ENCODE measurements at regions not wholly inside any gene's neighbourhood (a gene's known extent, or its start where the extent isn't known, plus 50 kb on each side); places are given as distances from the start of the nearest gene placed in this dataset.
"Not testable (repeated sequence)": the region's sequence is repeated elsewhere in the genome, so short reads cannot be mapped to it uniquely, and the experiment has no call there.

DNA sequence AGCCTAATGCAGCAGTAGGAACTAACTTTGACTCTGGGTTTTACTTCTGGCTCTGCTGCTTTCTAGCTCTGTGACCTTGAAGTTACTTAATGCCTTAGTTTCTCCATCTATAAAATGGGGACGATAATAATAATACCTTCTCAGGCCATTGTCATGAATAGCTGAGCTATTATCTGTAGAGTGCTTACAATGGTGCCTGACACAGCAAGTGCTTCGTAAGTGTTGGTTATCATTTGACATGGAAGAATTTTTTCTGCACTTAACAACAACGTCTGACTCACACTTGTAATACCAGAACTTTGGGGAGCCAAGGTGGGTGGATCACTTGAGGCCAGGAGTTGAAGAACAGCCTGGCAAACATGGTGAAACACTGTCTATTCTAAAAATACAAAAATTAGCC, 140.5 kb downstream of the ARL4A start:
- DNase-seq (ENCODE audit: low read depth): no peak

DNA sequence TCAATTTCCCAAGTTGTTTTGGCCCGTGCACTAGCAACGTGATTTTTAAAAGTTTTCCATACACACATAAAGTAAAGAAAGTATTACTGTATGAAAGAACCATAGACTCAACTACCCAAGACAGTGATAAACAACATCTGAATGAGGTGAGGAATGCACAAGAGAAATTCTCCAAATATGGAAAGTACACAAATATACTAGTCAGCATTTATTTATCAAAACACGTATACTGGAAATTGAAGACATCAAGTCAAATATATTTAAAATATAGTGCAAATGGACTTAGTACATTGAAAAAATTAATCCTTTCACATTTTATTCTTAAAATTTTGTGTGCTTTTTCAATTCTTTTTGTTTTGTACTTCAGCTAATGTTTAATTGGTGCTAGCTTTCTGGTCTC, 143.6 kb downstream of the ARL4A start:
- no peak for DNase-seq (ENCODE audit: low read depth)

DNA sequence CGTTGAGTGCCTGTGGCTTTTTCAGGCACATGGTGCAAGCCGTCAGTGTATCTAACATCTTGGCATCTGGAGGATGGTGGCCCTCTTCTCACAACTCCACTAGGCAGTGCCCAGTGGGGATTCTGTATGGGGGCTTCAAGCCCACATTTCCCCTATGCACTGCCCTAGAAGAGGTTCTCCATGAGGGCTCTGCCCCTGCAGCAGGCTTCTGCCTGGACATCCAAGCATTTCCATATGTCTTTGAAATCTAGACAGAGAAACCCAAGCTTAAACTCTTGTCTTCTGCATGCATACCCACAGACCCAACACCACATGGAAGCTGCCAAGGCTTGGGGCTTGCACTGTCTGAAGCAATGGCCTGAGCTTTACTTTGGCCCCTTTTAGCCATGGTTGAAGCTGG, 146.4 kb downstream of the ARL4A start:
- DNase-seq (ENCODE audit: low read depth): no peak

DNA sequence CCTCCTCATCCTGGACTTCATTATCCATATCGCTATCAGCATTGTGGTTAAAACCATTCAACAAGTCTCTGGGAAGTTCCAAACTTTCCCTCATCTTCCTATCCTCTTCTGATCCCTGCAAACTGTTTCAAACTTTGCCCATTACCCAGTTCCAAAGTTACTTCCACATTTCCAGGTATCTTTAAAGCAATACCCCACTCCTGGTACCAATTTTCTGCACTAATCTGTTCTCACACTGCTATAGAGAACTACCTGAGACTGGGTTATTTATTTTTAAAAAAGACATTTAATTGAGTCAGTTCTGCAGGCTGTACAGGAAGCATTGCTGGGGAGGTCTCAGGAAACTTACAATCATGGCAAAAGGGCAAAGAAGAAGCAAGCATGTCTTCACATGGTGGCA, 147.3 kb downstream of the ARL4A start:
- DNase-seq (ENCODE audit: low read depth): no peak

DNA sequence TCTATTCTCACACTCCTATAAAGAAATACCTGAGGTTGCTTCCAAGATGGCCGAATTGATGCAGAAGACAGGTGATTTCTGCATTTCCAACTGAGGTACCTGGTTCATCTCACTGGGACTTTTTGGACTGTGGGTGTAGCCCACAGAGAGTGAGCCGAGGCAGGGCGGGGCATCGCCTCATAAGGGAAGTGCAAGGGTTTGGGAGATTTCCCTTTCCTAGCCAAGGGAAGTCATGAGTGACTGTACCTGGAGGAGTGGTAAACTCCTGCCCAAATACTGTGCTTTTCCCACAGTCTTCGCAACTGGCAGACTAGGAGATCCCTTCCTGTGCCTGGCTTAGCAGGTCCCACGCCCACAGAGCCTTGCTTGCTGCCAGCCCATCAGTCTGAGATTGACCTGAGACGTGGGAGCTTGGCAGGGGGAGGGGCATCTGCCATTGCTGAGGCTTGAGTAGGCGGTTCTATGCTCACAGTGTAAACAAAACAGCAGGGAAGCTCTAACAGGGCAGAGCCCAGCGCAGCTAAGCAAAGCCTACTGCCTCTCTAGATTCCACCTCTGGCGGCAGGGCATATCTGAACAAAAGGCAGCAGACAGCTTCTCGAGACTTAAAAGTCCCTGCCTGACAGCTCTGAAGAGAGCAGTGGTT, 152.2 kb downstream of the ARL4A start:
- DNase-seq (ENCODE audit: low read depth): no peak

DNA sequence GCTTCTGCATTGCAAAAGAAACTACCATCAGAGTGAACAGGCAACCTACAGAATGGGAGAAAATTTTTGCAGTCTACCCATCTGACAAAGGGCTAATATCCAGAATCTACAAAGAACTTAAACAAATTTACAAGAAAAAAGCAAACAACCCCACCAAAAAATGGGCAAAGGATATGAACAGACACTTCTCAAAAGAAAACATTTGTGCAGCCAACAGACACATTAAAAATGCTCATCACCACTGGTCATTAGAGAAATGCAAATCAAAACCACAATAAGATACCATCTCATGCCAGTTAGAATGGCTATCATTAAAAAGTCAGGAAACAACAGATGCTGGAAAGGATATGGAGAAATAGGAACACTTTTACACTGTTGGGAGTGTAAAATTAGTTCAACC, 157.3 kb downstream of the ARL4A start:
- not testable (repeated sequence) for DNase-seq (ENCODE audit: low read depth)

DNA sequence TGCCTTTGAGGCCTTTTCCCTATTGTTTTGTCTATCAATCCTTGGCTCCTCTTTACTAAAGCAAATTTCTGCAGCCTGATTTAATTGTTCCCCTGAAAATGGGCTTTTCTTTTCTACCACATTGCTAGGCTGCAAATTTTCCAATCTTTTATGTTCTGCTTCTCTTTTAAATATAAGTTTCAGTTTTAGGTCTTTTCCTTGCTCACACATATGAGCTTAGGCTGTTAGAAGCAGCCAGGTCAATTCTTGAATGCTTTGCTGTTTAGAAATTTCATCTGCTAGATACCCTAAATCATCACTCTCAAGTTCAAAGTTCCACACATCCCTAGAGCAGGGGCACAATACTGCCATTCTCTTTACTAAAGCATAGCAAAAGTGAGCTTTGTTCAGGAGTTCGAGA, 159.6 kb downstream of the ARL4A start:
- no peak for DNase-seq (ENCODE audit: low read depth)

DNA sequence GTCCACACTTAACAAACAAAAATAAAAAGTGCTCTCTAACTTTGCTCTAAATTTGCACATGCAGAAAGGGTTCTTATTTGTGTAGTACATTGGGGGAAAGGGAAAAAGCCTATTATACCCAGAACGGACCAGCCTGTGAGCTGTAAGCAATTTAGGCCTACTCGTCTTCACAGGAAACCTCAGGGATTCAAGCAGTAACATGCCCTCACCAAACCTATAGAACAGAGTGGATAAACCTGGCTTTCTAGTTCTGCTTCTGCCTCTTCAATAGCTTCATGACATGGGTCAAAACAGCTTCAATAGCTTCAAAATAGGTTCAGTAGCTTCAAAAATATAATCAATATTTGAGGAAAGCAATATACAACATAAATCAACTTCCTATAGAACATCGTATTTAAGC, 163.7 kb downstream of the ARL4A start:
- DNase-seq (ENCODE audit: low read depth): no peak

DNA sequence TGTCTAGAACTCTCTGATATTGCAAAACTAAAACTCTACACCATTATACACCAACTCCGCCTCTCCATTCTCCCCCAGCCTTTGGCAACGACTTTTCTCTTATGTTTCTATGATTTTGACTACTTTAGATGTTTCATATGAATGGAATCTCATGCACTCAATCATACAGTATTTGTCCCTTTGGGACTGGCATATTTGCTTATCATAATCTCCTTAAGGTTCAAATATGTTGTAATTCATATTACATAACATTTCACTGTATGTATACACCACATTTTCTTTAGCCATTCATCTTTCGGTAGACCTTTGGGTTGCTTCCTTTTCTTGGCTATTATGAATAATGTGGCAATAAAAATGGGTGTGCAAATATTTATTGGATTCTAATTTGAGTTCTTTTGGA, 164.4 kb downstream of the ARL4A start:
- no peak for DNase-seq (ENCODE audit: low read depth)

DNA sequence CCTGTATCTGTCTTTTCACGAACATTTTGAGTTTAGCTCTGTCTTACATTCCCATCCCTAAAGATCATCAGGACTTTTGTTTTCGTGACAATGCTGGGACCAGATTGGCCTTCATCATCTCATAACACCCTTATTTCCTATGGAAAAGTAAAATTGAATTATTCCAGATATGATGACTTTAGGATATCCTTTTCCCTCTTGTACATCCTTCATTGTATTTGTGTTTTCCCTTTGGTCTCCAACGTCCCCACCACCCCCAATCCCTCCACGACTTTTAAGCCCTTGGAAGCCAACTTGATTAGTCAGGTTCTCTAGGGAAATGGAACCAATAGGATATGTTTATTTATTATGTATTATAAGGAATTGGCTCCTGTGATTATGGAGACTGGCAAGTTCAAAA, 167.6 kb downstream of the ARL4A start:
- no peak for DNase-seq (ENCODE audit: low read depth)

DNA sequence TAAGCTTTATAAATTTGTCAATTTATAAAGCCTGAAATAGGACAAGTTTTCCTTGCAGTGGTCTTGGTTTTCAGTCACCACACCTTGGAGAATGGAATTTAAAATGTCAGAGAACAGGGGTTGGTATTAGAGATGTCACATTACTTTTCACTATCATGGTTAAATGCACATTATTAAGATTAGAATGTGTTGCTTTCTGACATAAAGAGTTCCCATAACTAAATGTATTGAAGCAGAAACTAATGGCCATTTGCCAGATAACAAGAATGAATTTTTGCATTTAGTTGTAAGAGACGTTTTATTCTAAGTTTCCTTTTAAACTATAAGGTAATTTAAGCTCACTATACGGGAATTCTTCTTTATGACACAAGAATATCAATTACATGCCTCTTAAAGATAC, 172.3 kb downstream of the ARL4A start:
- no peak for DNase-seq (ENCODE audit: low read depth)

DNA sequence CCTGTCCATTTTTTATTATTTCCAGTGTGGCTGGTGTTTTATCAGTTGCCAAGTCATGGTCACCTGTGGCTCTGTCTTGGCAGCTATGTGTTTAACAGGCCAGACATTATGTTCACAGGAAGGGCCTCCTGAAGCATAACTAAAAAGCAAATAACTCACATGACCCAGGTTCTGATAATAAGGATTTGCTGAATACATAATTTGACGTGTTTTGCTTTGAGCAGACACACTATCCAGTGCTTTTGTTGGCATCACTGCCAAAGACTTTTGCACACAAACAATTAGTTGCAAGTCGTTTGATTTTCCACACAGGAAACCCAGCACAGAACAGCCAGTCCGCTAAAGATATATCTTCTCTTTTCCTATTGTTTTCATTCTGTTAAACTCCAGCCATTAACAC, 173.6 kb downstream of the ARL4A start:
- DNase-seq (ENCODE audit: low read depth): no peak

DNA sequence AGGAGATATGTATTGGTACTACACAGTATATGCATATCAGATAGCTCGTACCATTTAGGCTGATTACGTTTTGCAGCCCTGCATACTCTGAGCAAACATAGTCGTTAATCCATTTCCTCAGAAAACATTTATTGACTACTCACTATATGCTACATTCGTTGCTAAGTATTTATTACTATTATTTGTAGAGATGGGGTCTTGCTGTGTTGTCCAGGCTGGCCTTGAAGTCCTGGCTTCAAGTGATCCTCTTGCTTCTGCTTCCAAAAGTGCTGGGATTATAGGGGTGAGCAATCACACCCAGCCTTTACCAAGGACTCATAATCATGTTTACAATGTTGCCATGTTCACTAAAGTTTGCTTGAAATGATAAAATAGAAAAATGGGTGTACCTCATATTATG, 174.7 kb downstream of the ARL4A start:
- DNase-seq (ENCODE audit: low read depth): no peak

DNA sequence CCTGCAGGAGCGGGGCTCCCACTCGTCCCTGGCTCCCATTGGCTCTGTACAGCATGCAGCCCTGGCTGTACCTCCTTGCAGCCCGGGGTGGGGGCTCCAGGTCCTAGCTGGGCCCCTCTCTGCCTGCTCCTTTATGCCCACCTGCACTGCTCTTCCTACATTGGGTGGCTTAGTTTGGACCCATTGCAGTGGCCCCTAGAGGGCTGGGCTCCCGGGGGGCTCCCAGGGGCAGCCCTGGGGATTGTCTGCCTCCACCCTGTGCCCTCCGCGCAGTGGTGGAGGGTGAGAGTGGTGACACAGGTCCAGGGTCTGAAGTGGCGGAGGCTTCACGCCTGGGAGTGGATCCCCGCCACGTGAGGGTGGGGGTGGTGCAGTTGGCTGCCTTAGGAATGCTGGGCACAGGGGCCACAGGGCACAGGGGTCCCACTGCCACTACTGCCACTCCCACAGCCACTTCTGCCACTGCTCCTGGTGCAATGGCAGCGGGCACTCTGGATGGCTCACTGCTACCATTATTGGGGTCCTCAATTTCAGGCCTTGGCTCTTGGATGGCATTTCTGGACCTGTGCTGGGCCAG, 177.1 kb downstream of the ARL4A start:
- DNase-seq (ENCODE audit: low read depth): no peak

DNA sequence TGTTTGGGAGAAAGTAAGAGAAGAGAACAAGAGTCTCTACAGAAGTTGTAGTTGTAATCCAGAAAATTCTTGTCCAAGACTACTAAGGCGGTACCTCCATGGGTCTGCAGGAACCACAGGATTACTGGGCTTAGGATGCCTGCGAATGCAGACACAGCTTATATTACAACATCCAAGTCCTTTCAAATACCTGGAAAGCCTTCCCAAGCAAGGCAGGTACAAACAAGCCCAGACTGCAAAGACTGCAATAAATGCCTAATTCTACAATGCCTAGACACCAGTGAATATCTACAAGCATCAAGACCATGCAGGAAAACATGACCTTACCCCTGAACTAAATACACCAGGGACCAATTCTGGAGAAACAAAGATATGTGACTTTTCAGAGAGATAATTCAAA, 178.2 kb downstream of the ARL4A start:
- DNase-seq (ENCODE audit: low read depth): no peak

DNA sequence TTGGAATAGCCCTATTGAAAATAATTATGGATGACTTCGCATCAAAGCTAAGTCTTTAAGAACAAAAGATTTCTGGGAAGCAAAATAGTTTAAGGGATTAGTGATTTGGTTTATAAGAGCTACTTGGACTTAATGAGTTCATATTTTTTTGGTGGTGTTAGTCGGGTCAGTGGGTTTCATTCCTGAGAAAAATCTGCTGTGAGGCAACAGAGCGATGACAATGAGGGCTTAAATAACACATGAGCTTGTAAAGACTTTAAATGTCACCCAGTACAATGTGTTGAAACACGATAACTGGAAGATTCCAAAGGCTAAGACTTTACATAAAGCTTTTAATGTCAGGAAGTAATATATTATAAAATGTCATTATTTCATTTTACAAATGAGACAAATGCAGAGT, 178.8 kb downstream of the ARL4A start:
- no peak for DNase-seq (ENCODE audit: low read depth)

DNA sequence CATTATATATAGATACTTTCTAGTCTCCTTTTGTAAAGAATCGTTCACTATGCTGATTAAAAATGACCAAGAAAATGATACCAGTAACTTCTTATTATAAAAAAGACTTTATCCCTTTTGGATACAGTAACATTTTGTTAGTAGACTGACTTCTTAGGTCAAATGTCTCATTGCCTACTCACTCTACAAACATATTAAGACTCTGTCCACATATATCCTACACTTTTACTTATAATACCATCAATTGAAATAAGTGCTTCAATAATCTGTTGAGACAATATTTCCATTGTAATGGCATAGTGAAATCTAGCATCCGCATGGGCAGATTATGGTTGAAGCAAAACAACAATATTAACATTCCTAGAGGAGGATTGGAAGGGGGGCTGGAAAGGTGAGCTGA, 180.6 kb downstream of the ARL4A start:
- no peak for DNase-seq (ENCODE audit: low read depth)

DNA sequence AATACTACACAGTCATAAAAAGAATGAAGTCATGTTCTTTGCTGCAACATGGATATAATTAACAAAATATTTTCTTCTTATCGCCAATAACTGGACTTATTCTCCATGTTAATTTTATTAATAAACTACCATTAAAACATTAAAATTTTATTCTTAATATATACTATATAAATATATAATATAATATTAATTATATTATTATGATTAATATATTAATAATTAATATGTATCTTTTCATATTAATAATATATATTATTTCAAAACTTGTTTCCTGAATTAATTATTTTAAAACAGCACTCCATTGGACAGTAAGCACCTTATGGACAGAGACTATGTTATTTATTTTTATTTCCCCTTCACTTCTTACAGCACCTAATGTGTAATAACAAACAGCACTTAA, 182.8 kb downstream of the ARL4A start:
- no peak for DNase-seq (ENCODE audit: low read depth)

DNA sequence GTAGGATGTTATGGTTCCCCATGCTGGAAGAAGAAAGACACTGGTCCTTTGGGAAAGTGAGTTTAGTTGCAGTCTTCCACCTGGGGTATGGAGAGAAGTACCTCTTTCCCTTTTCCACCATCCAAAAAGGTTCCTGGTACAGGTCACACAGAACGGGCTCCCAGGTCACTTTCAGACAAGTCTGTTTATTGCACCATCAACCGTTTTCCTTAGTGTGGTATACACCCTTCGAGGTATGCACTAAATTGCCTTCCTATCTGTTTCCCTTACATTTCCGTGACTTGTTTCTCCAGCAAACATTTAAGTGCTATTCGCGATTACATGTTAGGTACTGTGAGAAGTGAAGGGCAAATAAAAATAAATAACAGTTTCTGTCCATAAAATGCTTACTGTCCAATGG, 185.1 kb downstream of the ARL4A start:
- DNase-seq (ENCODE audit: low read depth): no peak

DNA sequence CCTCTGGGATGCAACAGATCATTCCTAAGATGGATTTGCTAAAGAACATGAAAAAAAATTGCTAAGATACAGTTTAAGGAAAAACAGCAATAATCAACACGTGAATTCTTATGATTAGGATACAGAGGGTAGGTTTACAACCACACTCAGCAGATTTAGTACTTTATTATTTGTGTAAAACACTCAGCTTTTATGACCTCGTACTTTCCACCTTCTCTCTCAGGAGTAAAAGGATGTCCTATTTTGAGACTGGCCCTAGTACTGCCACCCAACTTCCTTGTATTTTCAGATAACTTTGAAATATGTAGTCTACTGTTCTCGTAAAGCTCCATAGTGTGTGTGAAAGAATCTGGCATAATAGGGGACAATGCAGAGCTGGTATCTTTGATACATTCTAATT, 186.1 kb downstream of the ARL4A start:
- no peak for DNase-seq (ENCODE audit: low read depth)

DNA sequence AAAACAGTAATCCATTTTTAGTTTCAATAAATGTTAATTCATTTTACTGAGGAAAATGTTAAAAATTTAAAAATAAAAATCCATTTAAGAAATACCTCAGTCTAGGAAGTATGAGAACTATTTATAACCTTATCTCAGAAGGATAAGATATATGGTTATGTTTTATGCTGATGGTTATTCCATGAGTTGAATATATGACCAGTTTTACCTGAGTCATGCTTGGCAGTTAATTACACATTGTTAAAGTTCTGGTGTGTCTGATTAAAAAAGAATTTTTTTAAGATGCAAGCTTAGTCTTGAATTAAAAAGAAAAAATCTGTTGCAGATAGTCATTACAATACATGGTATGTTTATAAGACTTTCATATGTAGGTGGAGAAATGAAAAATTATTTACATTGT, 191.7 kb downstream of the ARL4A start:
- no peak for DNase-seq (ENCODE audit: low read depth)

DNA sequence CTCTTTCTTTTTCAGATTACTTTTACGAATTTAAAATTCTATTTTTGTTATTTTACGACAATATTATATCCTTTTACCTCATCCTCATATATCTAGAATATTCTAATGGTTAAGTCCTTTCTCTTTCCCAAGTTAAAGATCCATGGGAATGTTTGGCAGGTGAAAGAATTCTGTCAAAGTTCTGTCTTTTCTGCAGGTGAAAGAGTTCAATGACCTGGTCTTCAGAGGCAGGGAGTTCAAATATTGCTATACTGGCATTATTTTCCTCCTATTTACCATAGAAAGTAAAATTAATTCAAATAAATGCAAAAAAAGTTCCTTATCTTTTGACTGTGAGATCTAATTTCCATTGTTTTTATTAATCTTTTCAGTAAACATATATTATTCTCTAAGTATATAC, 194.3 kb downstream of the ARL4A start:
- DNase-seq (ENCODE audit: low read depth): no peak

DNA sequence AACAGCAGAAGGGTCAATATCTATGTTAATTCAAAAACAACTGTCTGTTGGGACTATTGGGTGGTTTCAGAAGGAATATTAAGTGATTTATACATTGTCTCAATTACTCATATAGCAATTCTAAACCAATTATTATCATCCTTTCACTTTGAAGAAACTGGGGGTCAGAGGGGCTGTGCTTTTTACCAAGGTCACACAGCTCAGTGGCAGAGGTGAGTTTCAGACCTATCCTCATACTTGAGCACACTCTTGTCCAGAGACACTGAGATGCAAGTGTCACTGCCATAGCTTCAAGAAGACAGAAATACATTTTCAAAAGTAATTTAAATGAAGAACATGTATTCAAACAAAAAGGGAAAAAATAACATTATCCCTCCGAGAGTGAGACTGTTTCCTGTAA, 195.3 kb downstream of the ARL4A start:
- no peak for DNase-seq (ENCODE audit: low read depth)

DNA sequence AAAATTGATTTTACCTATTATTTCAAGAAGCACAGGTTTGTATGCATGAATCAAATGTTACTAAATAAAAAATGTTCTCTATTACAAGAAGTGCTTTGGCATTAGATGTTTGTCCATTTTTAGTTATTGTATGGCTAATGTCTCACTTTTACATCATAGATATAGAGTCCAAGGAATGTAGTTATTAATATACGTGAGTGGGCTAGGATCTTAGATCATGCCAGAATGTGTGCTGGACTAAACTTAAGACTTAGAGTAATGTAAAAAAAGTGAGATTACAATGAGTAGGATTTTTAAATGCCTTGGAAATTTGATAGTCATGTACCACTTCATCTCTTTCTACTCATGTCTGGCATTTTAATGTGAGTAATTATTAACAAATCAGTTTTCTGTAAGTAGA, 196.6 kb downstream of the ARL4A start:
- DNase-seq (ENCODE audit: low read depth): no peak
